NCI-H1105 treated with DMSO at 0.1 percent for 48 hours (cell line): ENCODE measurements at regions not wholly inside any gene's neighbourhood (a gene's known extent, or its start where the extent isn't known, plus 50 kb on each side); places are given as distances from the start of the nearest gene placed in this dataset.
"Not testable (repeated sequence)": the region's sequence is repeated elsewhere in the genome, so short reads cannot be mapped to it uniquely, and the experiment has no call there.

Experiments used
- DNase-seq: peaks from one replicate; lab custom pipeline; 2025; lab: John Stamatoyannopoulos, UW

- DNase-seq, result not testable (repeated sequence)
Measured at GRCh38 chr6:26720663-26721218, 61.2 kb upstream of the ZNF322 start.

GRCh38 chr6:26730019-26730766 lies 70.6 kb upstream of the ZNF322 start:
- not testable (repeated sequence) for DNase-seq

GRCh38 chr6:26734776-26735472 lies 75.4 kb upstream of the ZNF322 start:
- DNase-seq, result not testable (repeated sequence)

GRCh38 chr6:26739811-26740210 lies 80.3 kb upstream of the ZNF322 start:
- no peak for DNase-seq

- DNase-seq, result no peak
Measured at GRCh38 chr6:26743157-26743821, 83.7 kb upstream of the ZNF322 start.

GRCh38 chr6:26743941-26744699 lies 84.6 kb upstream of the ZNF322 start:
- no peak for DNase-seq

- DNase-seq, result not testable (repeated sequence)
Measured at GRCh38 chr6:26744837-26745282, 85.3 kb upstream of the ZNF322 start.

- not testable (repeated sequence) for DNase-seq
Measured at GRCh38 chr6:26745964-26746363, 86.4 kb upstream of the ZNF322 start.

GRCh38 chr6:26749126-26749758 lies 89.7 kb upstream of the ZNF322 start:
- not testable (repeated sequence) for DNase-seq

- not testable (repeated sequence) for DNase-seq
Measured at GRCh38 chr6:26749759-26750126, 90.2 kb upstream of the ZNF322 start.

GRCh38 chr6:26754212-26754611 lies 94.7 kb upstream of the ZNF322 start:
- no peak for DNase-seq

- DNase-seq, result not testable (repeated sequence)
Measured at GRCh38 chr6:26754801-26755200, 95.3 kb upstream of the ZNF322 start.

GRCh38 chr6:26756067-26756805 lies 96.7 kb upstream of the ZNF322 start:
- not testable (repeated sequence) for DNase-seq

- DNase-seq, result not testable (repeated sequence)
Measured at GRCh38 chr6:26766203-26766902, 106.8 kb upstream of the ZNF322 start.

- DNase-seq, result not testable (repeated sequence)
Measured at GRCh38 chr6:26770941-26771666, 111.6 kb upstream of the ZNF322 start.

GRCh38 chr6:26773414-26773813 lies 113.9 kb upstream of the ZNF322 start:
- not testable (repeated sequence) for DNase-seq

- DNase-seq, result not testable (repeated sequence)
Measured at GRCh38 chr6:26780563-26780962, 121.0 kb upstream of the ZNF322 start.

GRCh38 chr6:26795474-26796307 lies 136.1 kb upstream of the ZNF322 start:
- DNase-seq, result not testable (repeated sequence)
